GM18861 (cell line): ENCODE measurements at regions not wholly inside any gene's neighbourhood (a gene's known extent, or its start where the extent isn't known, plus 50 kb on each side); places are given as distances from the start of the nearest gene placed in this dataset.
"Not testable (repeated sequence)": the region's sequence is repeated elsewhere in the genome, so short reads cannot be mapped to it uniquely, and the experiment has no call there.

Source experiments
- ATAC-seq: cut with Tn5 transposase; IDR thresholded peaks from one replicate; pipeline ENCODE4 v1.9.1; 2021; ENCODE audit not compliant: unreplicated experiment

- no peak for ATAC-seq
Measured at GRCh38 chr11:127800989-127801688, 786.2 kb downstream of the ETS1 start.

- no peak for ATAC-seq
Measured at GRCh38 chr11:127795326-127795725, 792.0 kb downstream of the ETS1 start.

GRCh38 chr11:127791844-127792243 lies 791.3 kb upstream of the KIRREL3 start:
- no peak for ATAC-seq

- no peak for ATAC-seq
Measured at GRCh38 chr11:127790592-127790991, 790.0 kb upstream of the KIRREL3 start.

GRCh38 chr11:127789927-127790326 lies 789.4 kb upstream of the KIRREL3 start:
- no peak for ATAC-seq

- ATAC-seq = not testable (repeated sequence)
Measured at GRCh38 chr11:127772938-127773337, 772.4 kb upstream of the KIRREL3 start.

GRCh38 chr11:127768931-127769330 lies 768.4 kb upstream of the KIRREL3 start:
- not testable (repeated sequence) for ATAC-seq

- no peak for ATAC-seq
Measured at GRCh38 chr11:127766734-127767133, 766.2 kb upstream of the KIRREL3 start.

- ATAC-seq = no peak
Measured at GRCh38 chr11:127738771-127739286, 738.3 kb upstream of the KIRREL3 start.

GRCh38 chr11:127737499-127737898 lies 736.9 kb upstream of the KIRREL3 start:
- ATAC-seq = no peak

- no peak for ATAC-seq
Measured at GRCh38 chr11:127733552-127733951, 733.0 kb upstream of the KIRREL3 start.

- ATAC-seq = no peak
Measured at GRCh38 chr11:127726367-127726766, 725.8 kb upstream of the KIRREL3 start.

GRCh38 chr11:127723714-127724113 lies 723.1 kb upstream of the KIRREL3 start:
- ATAC-seq = no peak

GRCh38 chr11:127713226-127713625 lies 712.7 kb upstream of the KIRREL3 start:
- no peak for ATAC-seq

- ATAC-seq = no peak
Measured at GRCh38 chr11:127711748-127712147, 711.2 kb upstream of the KIRREL3 start.

- no peak for ATAC-seq
Measured at GRCh38 chr11:127710831-127711230, 710.3 kb upstream of the KIRREL3 start.

- no peak for ATAC-seq
Measured at GRCh38 chr11:127709960-127710359, 709.4 kb upstream of the KIRREL3 start.

- ATAC-seq = no peak
Measured at GRCh38 chr11:127693686-127694085, 693.1 kb upstream of the KIRREL3 start.

- no peak for ATAC-seq
Measured at GRCh38 chr11:127683321-127683720, 682.8 kb upstream of the KIRREL3 start.

- ATAC-seq = no peak
Measured at GRCh38 chr11:127679816-127680545, 679.4 kb upstream of the KIRREL3 start.

GRCh38 chr11:127678631-127679030 lies 678.1 kb upstream of the KIRREL3 start:
- ATAC-seq = no peak
